ENCODE measurements at regions not wholly inside any gene's neighbourhood (a gene's known extent, or its start where the extent isn't known, plus 50 kb on each side); places are given as distances from the start of the nearest gene placed in this dataset.
"Not testable (repeated sequence)": the region's sequence is repeated elsewhere in the genome, so short reads cannot be mapped to it uniquely, and the experiment has no call there.

DNA sequence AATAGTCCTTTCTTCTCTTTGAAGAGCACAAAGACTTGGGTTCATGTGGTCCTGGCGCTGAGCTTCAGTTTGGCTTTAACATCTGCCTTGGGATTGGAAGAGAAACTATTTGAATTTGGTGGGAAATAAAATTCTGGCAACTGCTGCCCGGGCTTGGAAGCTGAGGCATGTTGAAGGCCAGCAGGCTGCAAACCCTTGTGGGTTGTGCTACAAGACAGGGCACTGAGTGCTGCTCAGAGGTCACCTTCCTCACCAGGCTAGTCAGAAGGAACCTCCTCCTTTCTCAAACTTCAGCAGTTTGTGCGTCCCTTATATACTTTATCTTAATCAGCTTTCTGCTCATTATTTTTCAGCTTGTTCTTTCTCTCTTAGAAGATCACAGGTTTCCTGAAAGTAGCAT lies 238.4 kb upstream of the TBX18 start:
- DNase-seq: no peak

DNA sequence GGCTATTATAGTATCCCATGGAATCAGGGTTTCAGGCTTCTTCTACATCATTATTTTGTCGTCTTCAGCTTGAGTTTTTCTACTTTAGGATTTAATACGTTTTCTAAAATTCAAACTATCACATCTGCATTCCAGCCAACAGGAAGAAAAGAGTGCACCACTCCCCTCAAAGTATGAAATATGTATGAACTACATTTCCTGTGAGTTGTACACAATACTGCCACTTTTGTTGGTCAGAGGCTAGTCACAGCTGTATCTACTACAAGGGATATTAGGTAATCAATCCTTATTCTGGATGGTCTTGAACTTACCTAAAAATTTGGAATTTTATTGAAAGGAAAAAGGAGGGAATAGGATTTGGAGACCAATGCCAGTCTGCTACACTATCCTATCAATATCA lies 235.6 kb upstream of the TBX18 start:
- DNase-seq: no peak

DNA sequence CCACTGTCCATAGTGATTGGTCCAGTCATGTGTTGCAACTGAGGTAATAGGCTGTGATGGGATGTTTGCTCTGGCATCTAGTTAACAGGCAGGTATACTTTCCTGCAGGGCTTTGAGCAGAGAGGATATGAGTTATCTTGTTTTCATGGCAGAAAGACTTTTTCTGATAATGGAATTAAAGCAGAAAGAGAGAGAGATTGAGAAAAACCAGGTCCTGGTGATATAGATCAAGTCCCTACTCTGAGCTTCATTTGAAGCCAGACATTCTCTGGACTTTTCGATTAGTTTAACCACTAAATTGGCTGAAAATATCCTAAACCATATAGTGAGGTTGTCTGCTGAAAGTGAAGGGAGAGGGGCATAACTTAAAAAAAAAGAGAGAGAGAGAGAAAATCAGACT lies 233.8 kb upstream of the TBX18 start:
- no peak for DNase-seq

DNA sequence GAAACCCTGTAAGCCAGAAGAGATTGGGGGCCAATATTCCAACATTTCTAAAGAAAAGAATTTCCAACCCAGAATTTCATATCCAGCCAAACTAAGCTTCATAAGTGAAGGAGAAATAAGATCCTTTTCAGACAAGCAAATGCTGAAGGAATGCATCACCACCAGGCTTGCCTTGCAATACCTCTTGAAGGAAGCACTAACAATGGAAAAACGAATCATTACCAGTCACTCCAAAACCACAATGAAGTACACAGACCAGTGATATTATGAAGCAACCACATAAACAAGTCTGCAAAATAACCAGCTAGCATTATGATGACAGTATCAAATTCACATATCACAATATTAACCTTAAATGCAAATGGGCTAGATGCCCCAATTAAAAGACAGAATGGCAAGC lies 224.4 kb upstream of the TBX18 start:
- DNase-seq: not testable (repeated sequence)

DNA sequence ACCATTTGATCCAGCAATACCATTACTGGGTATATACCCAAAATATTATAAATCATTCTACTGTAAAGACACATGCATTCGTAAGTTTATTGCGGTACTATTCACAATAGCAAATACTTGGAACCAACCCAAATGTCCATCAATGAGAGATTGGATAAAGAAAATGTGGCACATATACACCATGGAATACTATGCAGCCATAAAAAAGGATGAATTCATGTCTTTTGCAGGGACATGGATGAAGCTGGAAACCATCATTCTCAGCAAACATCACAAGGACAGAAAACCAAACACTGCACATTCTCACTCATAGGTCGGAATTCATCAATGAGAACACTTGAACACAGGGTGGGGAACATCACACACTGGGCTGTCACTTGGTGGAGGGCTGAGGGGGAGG lies 221.1 kb upstream of the TBX18 start:
- DNase-seq: not testable (repeated sequence)

DNA sequence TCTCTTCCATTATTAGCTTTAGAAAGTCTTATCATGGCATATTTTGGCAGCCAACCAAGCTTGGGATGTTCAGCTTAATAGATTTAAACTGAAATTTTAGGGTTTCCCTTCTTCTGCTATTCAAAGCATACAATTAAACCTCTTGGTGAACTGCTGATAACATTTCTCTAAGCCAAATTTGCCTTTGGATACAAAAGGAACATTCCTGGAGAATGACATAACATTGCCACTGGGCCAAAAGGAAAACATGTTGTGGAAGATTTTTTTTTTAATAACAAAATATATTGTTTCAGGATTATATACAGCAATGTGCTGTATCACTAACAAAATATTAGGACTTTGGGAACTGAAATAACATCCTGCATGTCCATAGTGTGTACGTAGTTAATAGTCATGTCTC lies 215.1 kb upstream of the TBX18 start:
- DNase-seq: no peak

DNA sequence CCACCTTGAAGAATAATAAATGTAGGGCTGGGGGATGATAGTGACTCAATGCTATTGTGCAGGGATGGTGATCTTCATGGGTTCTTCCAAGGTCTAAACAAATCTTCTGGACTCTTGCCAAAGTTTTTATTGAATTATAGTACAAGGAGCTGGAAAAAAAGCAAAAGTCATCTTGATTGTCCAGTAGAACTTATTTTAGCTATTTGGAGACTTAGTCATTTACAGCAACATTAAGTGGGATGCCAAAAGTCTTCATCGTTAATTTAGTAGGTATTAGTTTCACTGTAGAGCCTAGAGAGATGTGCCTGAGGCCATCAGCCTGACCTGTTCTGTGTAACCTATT lies 212.9 kb upstream of the TBX18 start:
- no peak for DNase-seq

DNA sequence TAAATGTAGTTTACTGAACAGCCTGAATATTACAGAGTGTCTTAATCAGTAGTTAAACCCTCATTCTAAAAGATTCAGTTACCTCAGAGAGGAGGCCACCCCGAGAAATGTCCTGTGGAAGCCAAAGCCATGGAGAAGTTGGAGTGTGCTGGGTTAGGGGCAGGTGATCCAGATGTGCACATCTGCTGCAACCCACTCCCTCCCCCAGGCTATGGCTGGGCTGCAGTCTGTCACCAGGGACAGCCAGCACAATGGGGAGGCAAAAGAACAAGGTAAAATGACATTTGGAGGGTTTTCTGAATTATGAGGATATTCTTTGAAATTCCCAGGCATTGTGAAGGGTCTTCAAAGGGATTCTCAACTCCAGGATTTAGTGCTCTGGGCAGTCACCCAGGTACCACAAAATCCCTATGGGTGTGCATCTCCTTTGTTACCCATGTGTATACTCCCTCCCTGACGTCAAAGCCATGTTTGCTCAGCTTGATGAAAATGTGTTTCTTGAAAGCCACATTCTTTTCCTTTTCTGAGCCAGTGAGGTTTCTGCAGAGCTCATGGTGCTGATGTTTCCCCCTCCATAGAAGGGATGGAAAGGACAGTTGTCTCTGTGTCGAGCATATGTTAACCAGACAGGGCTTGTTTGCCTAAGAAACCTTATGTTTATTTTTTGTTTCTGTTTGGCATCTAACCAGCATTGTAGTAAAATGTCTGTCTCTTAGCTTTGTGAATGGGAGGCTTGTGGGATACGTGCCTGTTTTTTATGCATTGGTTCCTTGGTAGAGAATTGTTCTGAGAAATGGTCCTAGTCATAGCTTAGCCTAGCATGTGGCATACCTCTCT lies 212.3 kb upstream of the TBX18 start:
- DNase-seq: no peak

DNA sequence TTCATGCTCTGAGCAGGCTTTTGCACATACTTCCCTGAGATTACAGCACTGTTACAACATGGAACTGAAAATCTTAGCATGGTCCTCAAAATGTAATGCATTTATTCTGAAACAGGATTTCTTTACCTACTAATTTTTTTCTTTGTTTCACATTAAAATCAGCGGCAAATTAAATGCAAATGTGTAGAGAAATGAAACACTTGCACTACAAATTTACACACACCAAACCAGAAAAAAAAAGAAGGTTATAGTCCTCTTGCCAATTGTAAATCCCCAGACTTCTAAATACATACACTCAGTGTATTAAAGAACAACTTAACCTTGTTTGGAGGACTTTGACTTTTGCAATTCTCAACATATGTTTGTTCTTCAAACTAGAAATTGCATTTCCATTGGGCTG lies 210.9 kb upstream of the TBX18 start:
- no peak for DNase-seq

DNA sequence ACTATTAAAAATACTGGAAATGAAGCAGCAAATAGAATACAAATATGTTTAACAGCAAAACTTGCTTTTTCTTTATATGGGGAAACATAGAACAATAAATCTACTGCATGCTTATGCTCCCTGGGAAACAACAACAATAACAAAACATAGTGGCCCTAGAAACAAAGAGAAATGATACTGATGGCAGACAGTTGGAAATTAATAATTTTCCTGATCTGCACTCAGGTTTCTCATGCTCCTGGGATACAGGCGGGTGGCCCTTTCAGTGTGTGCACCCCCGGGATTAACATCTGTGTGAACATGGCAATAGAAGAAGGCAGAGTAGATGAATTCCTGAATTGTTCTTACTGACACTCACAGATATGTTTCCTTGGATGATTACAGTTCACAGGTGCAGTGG lies 209.2 kb upstream of the TBX18 start:
- DNase-seq: no peak

DNA sequence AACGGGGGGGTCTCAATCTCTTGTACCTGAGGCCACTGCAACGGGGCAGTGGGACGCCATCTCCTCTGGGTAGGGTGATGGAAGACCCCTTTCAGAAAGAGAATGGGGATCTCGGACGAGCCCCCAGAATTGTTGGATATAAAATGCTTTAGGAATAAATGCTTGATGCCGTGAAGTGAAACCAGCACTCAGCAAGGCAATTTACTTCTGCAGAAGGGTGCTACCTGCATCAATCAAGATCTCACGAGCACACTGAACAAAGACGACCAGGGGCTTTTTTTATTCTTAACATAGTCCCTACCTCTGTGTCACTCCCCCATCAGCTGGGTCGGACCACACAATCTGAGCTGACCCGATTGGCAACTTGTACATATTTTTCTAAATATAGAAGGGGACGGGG lies 203.6 kb upstream of the TBX18 start:
- no peak for DNase-seq

DNA sequence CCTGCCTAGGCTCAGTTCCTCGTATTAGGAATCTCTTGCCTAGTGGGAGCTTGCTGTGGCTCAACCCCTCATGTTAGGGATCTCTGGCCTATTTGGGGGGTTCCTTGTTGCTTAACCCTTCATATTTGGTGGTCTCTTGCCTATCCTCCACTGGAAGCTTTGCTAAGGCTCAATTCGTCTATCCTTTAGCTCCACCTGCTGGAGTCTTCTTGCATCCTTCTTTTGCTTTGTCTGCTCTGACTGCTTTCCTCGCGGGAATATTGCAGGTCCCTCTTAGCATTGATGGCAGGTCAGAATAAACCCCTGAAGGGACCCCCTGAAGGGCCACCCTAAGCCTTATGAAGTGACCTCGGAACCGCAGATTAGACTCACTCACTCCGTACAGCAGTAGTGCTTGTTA lies 203.0 kb upstream of the TBX18 start:
- DNase-seq: no peak

DNA sequence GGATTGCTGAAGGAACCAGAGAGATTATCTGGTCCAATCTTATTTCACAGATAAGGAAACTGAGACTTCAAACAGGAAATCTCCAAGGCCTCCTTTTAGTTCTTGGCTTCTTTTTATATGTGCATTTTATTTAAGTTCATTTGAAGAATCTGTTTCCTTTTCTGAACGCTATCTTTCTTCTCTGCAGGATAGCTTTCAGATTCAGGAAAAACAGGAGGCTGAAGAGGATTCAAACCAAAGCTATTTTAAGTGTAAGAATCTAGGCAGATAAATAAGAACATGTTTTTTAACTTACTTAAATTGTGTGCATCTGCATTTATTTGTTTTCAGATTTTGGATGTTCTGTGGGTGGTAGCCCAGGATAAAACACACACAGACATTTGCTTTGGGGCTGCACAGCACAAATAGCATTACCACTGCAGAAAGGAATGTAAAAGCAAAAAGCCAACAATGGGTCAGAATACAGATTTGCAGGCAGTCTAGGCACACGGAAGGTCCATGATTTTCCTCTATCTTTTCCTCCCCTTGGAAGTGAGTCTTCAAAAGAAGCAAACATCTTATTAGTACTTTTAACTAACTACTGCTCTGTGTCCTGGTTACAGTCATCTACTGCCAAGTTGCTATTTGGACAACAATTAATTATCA lies 188.8 kb upstream of the TBX18 start:
- no peak for DNase-seq

DNA sequence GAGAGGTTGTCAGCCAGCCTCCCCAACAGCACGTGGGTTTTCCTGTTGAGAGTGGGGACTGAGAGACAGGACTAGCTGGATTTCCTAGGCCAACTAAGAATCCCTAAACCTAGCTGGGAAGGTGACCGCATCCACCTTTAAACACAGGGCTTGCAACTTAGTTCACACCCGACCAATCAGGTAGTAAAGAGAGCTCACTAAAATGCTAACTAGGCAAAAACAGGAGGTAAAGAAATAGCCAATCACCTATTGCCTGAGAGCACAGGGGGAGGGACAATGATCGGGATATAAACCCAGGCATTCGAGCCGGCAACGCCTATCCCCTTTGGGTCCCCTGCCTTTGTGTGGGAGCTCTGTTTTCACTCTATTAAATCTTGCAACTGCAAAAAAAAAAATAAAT lies 180.5 kb upstream of the TBX18 start:
- DNase-seq: not testable (repeated sequence)

DNA sequence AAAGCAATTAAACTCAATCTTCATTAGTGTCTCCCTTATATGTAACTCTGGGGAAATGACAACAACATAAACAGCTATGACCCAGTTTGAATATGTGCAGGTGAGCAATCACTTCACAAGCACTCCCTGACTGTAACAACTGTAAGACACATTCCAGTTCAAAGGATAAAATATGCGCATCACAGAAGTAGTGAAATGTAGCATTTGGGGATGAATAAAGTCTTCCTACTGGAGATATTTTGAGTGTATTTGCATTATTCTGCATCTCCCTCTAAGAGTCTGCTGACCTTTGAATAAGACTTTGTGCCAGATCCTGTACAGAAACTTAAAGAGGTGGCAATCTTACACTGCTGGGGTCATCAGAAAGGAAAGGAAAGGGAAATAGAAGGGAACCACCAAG lies 179.5 kb upstream of the TBX18 start:
- DNase-seq: no peak

DNA sequence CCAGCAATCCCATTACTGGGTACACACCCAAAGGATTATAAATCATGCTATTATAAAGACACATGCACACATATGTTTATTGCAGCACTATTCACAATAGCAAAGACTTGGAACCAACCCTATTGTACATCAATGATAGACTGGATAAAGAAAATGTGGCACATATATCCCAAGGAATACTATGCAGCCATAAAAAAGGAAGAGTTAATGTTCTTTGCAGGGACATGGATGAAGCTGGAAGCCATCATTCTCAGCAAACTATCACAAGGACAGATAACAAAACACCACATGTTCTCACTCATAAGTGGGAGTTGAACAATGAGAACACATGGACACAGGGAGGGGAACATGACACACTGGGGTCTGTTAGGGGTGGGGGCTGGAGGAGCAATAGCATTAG lies 177.2 kb upstream of the TBX18 start:
- not testable (repeated sequence) for DNase-seq

DNA sequence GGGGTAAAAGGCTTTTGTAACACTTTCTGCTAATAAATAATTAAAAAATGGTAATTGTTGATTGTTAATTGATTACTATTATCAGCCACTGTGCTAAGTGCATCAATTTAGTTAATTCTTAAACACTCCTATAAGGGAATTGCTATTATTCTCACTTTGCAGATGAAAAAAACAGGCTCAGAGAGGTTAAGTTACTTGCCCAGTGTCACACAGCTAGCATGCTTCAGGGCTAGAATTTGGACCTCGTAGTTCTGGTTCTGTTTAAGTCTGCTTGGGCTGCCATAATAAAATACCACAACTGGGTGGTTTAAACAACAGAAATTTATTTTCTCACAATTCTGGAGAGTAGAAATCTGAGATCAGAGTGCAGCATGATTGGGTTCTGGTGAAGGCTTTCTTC lies 164.8 kb upstream of the TBX18 start:
- DNase-seq: no peak

DNA sequence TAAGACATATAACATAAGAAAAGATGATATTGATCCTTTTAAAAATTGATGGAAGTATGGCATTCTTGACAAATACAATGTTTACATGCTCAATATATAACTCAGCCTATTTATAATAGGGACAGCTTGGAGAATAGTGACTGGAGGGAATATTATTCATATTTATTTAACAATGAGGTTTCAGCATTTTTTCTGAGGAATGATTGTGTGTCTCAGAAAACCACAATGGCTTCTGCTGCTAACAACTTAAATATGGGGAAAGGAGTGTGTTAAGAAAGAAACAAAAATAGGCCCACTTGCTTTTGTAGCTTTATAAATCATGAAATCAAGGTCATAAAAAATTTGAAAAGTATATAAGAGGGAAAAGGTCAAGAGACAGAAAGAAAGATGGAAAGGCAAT lies 163.2 kb upstream of the TBX18 start:
- no peak for DNase-seq

DNA sequence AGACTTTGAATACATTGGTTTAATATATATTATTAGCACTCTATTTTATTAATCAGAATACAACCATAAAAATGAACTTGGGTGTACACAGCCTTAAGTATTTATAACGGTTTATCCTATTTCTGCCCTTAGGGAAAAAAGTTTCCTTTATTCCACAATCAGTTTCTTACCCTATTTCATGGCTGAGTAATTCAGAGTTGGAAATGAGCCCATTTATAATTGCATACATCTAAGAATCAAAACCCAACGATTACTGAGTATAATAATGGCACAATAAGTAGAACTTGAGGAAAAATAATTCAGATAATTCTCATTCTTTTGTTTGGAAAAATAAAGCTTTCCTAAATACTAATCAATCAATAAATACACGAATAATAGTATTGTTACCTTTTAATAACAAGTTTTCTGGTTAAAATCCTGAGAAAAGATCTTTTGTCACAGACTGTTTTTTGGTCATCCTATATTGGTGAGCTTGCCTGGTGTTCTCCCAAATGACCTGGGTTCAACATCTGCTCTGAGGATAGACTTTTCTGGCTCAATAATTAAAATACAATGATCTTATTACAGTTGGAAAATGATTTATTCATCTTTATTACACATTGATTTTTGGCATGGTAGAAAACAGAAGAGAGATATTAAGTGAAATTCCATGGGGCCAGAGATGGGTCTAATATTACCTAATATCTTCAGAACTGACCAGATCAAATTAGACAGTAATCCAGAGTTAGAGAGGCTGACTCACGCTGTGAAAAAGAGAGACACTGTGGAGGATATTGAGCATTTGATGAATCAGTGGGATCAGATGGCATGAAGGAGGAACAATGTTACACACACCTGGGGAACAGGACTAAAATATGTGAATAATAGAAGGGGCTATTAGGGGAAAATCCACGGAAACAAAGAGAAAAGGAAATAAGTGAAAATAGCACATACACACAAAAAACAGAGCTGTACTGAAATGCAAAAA lies 162.1 kb upstream of the TBX18 start:
- DNase-seq: no peak

DNA sequence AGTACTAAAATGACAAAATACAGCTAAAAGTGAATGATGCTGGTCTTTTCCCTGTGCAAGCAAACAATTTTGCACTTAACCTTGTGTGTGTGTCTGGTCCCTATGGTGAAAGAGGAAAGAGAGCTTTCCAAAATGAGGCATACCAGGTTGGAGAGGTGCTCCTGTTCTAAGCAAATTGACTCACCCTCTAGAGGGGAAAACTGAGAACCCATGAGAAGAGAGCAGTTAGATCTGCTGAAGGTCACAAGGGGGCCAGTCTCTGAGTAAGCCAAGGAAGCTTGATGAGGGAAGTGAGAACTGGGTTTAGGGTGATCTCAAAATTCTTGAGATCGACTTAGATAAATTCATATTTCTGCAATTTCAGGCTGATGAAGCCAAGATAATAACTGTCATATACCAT lies 157.5 kb upstream of the TBX18 start:
- no peak for DNase-seq

DNA sequence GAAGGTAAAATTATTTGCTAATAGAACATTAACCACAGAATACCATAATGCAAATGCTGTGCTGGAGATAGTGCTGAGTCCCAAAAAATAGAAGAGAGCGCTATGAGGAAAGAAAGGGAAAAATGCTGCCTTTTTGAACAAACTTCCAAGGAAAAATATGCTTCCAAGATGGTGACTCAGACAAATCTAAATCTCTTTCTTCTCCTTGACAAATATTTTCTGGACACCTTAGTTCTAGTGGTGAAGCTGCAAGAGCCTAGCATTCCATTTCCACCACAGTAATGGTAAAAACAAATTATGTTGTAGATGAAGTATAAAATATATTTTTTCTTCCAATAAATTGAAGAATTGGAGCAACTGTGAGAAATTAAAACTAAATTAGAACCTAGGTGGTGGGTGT lies 155.6 kb upstream of the TBX18 start:
- DNase-seq: no peak

DNA sequence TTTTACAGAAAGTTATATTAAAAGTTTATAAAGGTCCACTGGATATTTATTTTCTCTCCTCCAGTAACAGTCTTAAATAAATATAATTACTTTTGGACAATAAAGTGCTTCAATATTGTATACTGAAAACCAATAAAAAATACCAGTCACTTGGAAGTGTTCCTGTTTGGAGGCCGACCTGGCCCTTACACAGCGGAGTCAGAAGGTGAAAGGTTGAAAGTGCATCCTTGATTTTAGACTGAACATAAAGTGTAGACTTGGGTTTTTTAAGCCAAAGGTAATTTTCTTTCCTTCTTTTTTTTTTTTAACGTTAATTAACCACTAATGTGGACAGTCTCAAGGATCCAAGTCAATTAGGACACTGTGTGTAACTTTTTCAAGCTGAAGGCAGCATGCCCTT lies 152.3 kb upstream of the TBX18 start:
- DNase-seq: no peak

DNA sequence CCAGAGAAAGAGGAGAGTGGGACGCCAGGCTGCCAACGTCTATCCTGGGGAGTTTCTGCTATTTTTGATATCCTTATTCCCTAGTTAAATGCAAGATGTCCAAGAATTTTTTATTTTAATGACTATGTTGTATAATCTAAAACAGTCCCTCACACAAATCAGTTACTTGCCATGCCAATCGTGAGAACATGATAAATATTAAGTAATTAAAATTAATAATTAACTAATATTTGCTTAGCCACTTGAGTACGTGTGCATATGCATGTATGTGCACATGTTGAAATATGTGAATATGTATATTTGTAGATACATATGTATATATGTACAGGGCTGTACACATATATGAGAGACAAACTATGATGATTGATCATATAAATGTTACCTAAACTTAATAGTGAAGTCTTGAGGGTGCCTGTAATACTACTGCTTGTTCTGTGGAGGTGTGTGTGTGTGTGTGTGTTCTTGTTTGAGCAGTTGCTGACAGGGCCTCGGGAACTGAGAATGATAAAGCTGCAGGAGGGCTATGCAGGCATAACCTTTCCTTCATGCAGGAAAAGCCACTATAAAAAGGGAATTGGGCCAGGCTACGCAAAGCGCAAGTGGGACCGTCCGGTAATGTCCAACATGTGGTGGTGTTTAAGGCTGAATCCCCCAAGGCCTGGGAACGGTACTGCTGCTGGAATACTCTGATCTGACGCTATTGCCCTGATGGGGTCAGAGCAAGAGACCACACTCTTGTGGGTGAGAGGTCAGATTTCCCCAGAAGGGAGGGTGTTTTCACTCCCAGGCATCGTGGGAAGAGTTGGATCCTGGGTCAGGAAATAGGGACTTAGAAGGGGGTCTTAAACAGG lies 148.3 kb upstream of the TBX18 start:
- no peak for DNase-seq

Data from stimulated activated CD4-positive, alpha-beta T cell treated with anti-CD3 and anti-CD28 coated beads, Interleukin-15, amount 100 ng/mL, for 24 hours (primary cell).